K562 (cell line): ENCODE measurements at regions not wholly inside any gene's neighbourhood (a gene's known extent, or its start where the extent isn't known, plus 50 kb on each side); places are given as distances from the start of the nearest gene placed in this dataset.

Source experiments
- CTCF ChIP-seq, 3 experiments: IDR thresholded peaks in 2 of 3; conservative IDR thresholded peaks in 1 of 3; 2 replicates each; pipeline ENCODE4 v1.5.1; 2011 to 2012; ENCODE audit warnings: low read length in 3 of 3, mild to moderate bottlenecking in 3 of 3, control low read depth in 2 of 3, improper control_type of control experiment in 1 of 3, inconsistent platforms in 1 of 3, low read depth in 1 of 3, mixed read lengths in 1 of 3, moderate library complexity in 1 of 3; ENCODE audit not compliant: insufficient read depth in 2 of 3
- ELK1 ChIP-seq: sonication (generic); formaldehyde crosslinking; IDR thresholded peaks from 2 replicates; pipeline ENCODE4 v1.8.1; 2022; ENCODE audit warnings: missing genetic modification reagents
- MAX ChIP-seq: sonication (generic); formaldehyde crosslinking; IDR thresholded peaks from 2 replicates; pipeline ENCODE4 v1.9.0; 2022; ENCODE audit warnings: mild to moderate bottlenecking, missing genetic modification reagents
- SAP30 ChIP-seq: fragments of 200-600 bp; sonication (generic); IDR thresholded peaks from 2 replicates; pipeline ENCODE4 v1.6.1; 2012; ENCODE audit warnings: borderline replicate concordance, low read depth, mild to moderate bottlenecking, moderate library complexity, low read length, control low read depth, inconsistent platforms; ENCODE audit not compliant: insufficient read depth, poor library complexity, severe bottlenecking
- ZBTB8A ChIP-seq: fragments of 450-650 bp; IDR thresholded peaks from 2 replicates; pipeline ENCODE4 v1.6.1; 2018; ENCODE audit warnings: mild to moderate bottlenecking, moderate library complexity; ENCODE audit not compliant: partially characterized antibody
- ZFP36 ChIP-seq: fragments of 150-350 bp; IDR thresholded peaks from 2 replicates; pipeline ENCODE4 v1.6.1; 2018; ENCODE audit warnings: low read length, low read depth; ENCODE audit not compliant: partially characterized antibody
- ZNF175 ChIP-seq: fragments of 200-800 bp; sonication (Bioruptor generic); IDR thresholded peaks from 2 replicates; pipeline ENCODE4 v1.6.1; 2016; ENCODE audit warnings: low read depth, mild to moderate bottlenecking, missing genetic modification characterization, missing compliant biosample characterization
- ZNF282 ChIP-seq: sonication (generic); formaldehyde crosslinking; IDR thresholded peaks from 2 replicates; pipeline ENCODE4 v1.8.1; 2023; ENCODE audit warnings: missing genetic modification reagents

- TF ChIP-seq MAX (CRISPR knock-in tag) (no peak), ELK1 (CRISPR knock-in tag) (no peak), SAP30 (no peak), ZNF175 (CRISPR knock-in tag) (no peak), ZNF282 (CRISPR knock-in tag) (no peak), ZFP36 (no peak), ZBTB8A (no peak), CTCF (IDR thresholded peaks at IDR 0.05 in 2 of 3, conservative IDR thresholded peaks at IDR 0.05 in 1 of 3; ENCODE audit: insufficient read depth in 2 of 3, low read depth in 1 of 3, low read length in 3 of 3) (no peak)
Observed at GRCh38 chr1:181984006-181984405, 77.5 kb downstream of the ZNF648 start.
